SK-N-MC (cell line): ENCODE measurements at regions not wholly inside any gene's neighbourhood (a gene's known extent, or its start where the extent isn't known, plus 50 kb on each side); places are given as distances from the start of the nearest gene placed in this dataset.

Experiments used
- DNase-seq: peaks from one replicate; pipeline ENCODE4 v3.0.0-alpha.2; 2011; ENCODE audit warnings: low read depth, low spot score
- H3K27ac ChIP-seq: fragments of 200-600 bp; sonication (generic); 2 replicates; pipeline ENCODE4 v1.5.1; 2016; ENCODE audit warnings: mixed run types
- H3K36me3 ChIP-seq: fragments of 200-600 bp; sonication (generic); 2 replicates; pipeline ENCODE4 v1.6.1; 2017; ENCODE audit warnings: antibody characterized with exemption, low read length, mixed read lengths; ENCODE audit not compliant: insufficient read depth
- H3K4me3 ChIP-seq: fragments of 200-600 bp; sonication (generic); 2 replicates; pipeline ENCODE4 v1.5.1; 2016
- H3K9ac ChIP-seq: fragments of 200-600 bp; sonication (generic); 2 replicates; pipeline ENCODE4 v1.8.0; 2017; ENCODE audit warnings: mixed run types, mixed read lengths; ENCODE audit not compliant: insufficient read length
- H3K9me3 ChIP-seq: fragments of 200-600 bp; sonication (generic); 2 replicates; pipeline ENCODE4 v1.6.1; 2017; ENCODE audit warnings: low read depth, mild to moderate bottlenecking, antibody characterized with exemption, low read length, moderate library complexity, mixed read lengths
- EZH2 ChIP-seq: fragments of 200-600 bp; sonication (generic); IDR thresholded peaks from one replicate; pipeline ENCODE4 v1.6.1; 2017; ENCODE audit warnings: antibody characterized with exemption
- FOXP2 ChIP-seq: optimal IDR thresholded peaks from 2 replicates; pipeline ENCODE3; 2011; ENCODE audit warnings: mild to moderate bottlenecking, moderate library complexity; ENCODE audit not compliant: insufficient read depth; ENCODE audit errors: extremely low read length, control extremely low read depth
- POLR2AphosphoS5 ChIP-seq: IDR thresholded peaks from 2 replicates; pipeline ENCODE4 v1.6.1; 2012; ENCODE audit warnings: mild to moderate bottlenecking, low read depth, low read length, borderline replicate concordance

GRCh38 chrX:121128925-121129877, 81.8 kb downstream of the GLUD2 start:
- DNase-seq, result peak; percentile 22
- Histone ChIP-seq H3K36me3 (no peaks in the 10 kb centered on the region), H3K9ac (no peak overlapping the region), H3K27ac (peak overlapping the region; percentile 64; the same call in 1 of the 2 replicates), H3K4me3 (0 out of 2 replicates have a peak overlapping the region, but pooled peaks have one; percentile 22), H3K9me3 (no peaks in the 10 kb centered on the region)
- no peak for TF ChIP-seq POLR2AphosphoS5
- TF ChIP-seq FOXP2, result no peak
- TF ChIP-seq EZH2, result no peak

GRCh38 chrX:121132675-121133074, 85.3 kb downstream of the GLUD2 start:
- no peak overlapping the region for H3K4me3 ChIP-seq
- H3K9me3 ChIP-seq, result no peaks in the 10 kb centered on the region
- no peak overlapping the region for H3K27ac ChIP-seq
- H3K36me3 ChIP-seq, result no peaks in the 10 kb centered on the region
- H3K9ac ChIP-seq, result no peak overlapping the region
- TF ChIP-seq FOXP2 (no peak), EZH2 (no peak)
- DNase-seq, result no peak

GRCh38 chrX:121135488-121136207, 88.2 kb downstream of the GLUD2 start:
- Histone ChIP-seq H3K4me3 (no peak overlapping the region), H3K9me3 (no peaks in the 10 kb centered on the region), H3K27ac (no peak overlapping the region), H3K9ac (no peak overlapping the region), H3K36me3 (no peaks in the 10 kb centered on the region)
- no peak for TF ChIP-seq FOXP2
- TF ChIP-seq EZH2, result no peak
- TF ChIP-seq POLR2AphosphoS5, result no peak
- no peak for DNase-seq

- no peaks in the 10 kb centered on the region for H3K36me3 ChIP-seq
- H3K9me3 ChIP-seq, result no peaks in the 10 kb centered on the region
- no peak for TF ChIP-seq EZH2
- no peak for TF ChIP-seq FOXP2
- no peak for TF ChIP-seq POLR2AphosphoS5
- H3K9ac ChIP-seq, result no peak overlapping the region
- no peak overlapping the region for H3K27ac ChIP-seq
- H3K4me3 ChIP-seq, result no peak overlapping the region
- no peak for DNase-seq
Observed at GRCh38 chrX:121146059-121146628, 98.7 kb downstream of the GLUD2 start.

- Histone ChIP-seq H3K4me3 (no peak overlapping the region), H3K9me3 (no peaks in the 10 kb centered on the region), H3K9ac (no peak overlapping the region), H3K27ac (no peak overlapping the region), H3K36me3 (no peaks in the 10 kb centered on the region)
- TF ChIP-seq FOXP2, result no peak
- no peak for DNase-seq
Observed at GRCh38 chrX:121150217-121150616, 102.8 kb downstream of the GLUD2 start.

- H3K27ac ChIP-seq, result no peak overlapping the region
- no peaks in the 10 kb centered on the region for H3K36me3 ChIP-seq
- no peak overlapping the region for H3K9ac ChIP-seq
- TF ChIP-seq FOXP2 (no peak), POLR2AphosphoS5 (no peak), EZH2 (no peak)
- H3K9me3 ChIP-seq, result no peaks in the 10 kb centered on the region
- DNase-seq, result no peak
- H3K4me3 ChIP-seq, result no peak overlapping the region
Observed at GRCh38 chrX:121151293-121151692, 103.9 kb downstream of the GLUD2 start.

GRCh38 chrX:121154858-121155404, 107.5 kb downstream of the GLUD2 start:
- TF ChIP-seq FOXP2, result no peak
- no peak for TF ChIP-seq POLR2AphosphoS5
- no peak for TF ChIP-seq EZH2
- no peaks in the 10 kb centered on the region for H3K9me3 ChIP-seq
- no peaks in the 10 kb centered on the region for H3K36me3 ChIP-seq
- H3K27ac ChIP-seq, result no peak overlapping the region
- H3K4me3 ChIP-seq, result no peak overlapping the region
- no peak overlapping the region for H3K9ac ChIP-seq
- DNase-seq, result no peak

- Histone ChIP-seq H3K4me3 (no peak overlapping the region), H3K9me3 (no peaks in the 10 kb centered on the region), H3K27ac (no peak overlapping the region), H3K36me3 (no peaks in the 10 kb centered on the region), H3K9ac (no peak overlapping the region)
- TF ChIP-seq POLR2AphosphoS5, result no peak
- no peak for TF ChIP-seq EZH2
- no peak for TF ChIP-seq FOXP2
- DNase-seq, result no peak
Observed at GRCh38 chrX:121160987-121161386, 113.6 kb downstream of the GLUD2 start.
